Ovary (tissue), 7 donors: ENCODE measurements at regions not wholly inside any gene's neighbourhood (a gene's known extent, or its start where the extent isn't known, plus 50 kb on each side); places are given as distances from the start of the nearest gene placed in this dataset.

Experiments
- DNase-seq, 5 donors: peaks; one replicate each; pipeline ENCODE4 v3.0.0-alpha.2; 2019 to 2020
- H3K27ac ChIP-seq, 2 donors: fragments of 200-600 bp; one replicate each; pipeline versions ENCODE4 v1.5.1 to v1.8.0; 2019 to 2022
- H3K27me3 ChIP-seq: fragments of 200-600 bp; one replicate; pipeline ENCODE4 v1.8.0; 2022
- H3K36me3 ChIP-seq: fragments of 200-600 bp; sonication (generic); one replicate; pipeline ENCODE4 v1.5.1; 2019
- H3K4me1 ChIP-seq: one replicate; pipeline ENCODE4 v1.8.1; 2013; ENCODE audit warnings: mild to moderate bottlenecking, moderate library complexity; ENCODE audit not compliant: insufficient read depth
- H3K4me3 ChIP-seq: fragments of 200-600 bp; sonication (generic); one replicate; pipeline ENCODE4 v1.5.1; 2017
- H3K9me3 ChIP-seq, 2 donors: fragments of 200-600 bp in 1 of 2; sonication (generic) in 1 of 2; one replicate each; pipeline versions ENCODE4 v1.5.1 to v1.8.1; 2013 to 2019; ENCODE audit warnings: mild to moderate bottlenecking in 1 of 2, moderate library complexity in 1 of 2
- EP300 ChIP-seq: sonication (generic); formaldehyde crosslinking; IDR thresholded peaks from one replicate; pipeline ENCODE4 v1.6.1; 2017; ENCODE audit warnings: antibody characterized with exemption
- POLR2A ChIP-seq: fragments of 450-650 bp; IDR thresholded peaks from one replicate; pipeline ENCODE4 v1.6.1; 2017; ENCODE audit warnings: antibody characterized with exemption, mild to moderate bottlenecking, moderate library complexity
- WGBS, 3 donors: extraction: QIAGEN DNeasy Blood & Tissue Kit in 1 of 3; methylation state at CpG; one replicate each; pipeline versions ENCODE4 v1.1.5 to v1.1.7; 2013 to 2017; 5-methylcytosine and 5-hydroxymethylcytosine counted together
- intact Hi-C, 4 donors: fragments of 100-400 bp; cut with DNase I; formaldehyde crosslinking; loops; one replicate each; pipeline versions ENCODE4 v1.11.0 to v1.15.1; 2022 to 2023
- TF ChIP-seq, protein P1 (sequence below), 3 donors: fragments of 450-650 bp in 2 of 3; fragments of 200-600 bp in 1 of 3; IDR thresholded peaks; one replicate each; pipeline versions ENCODE4 v1.5.1 to v1.8.0; 2016 to 2022; ENCODE audit warnings: antibody characterized with exemption in 3 of 3, mild to moderate bottlenecking in 1 of 3
- donor health status: DM: no; HTN: no; CAD: no; lungs with moderate emphysema.
- donor health status: DM: no; HTN: no; CAD: no.
- donor health status: Bipolar disorder and iron deficiency.
- donor health status: DM: no; HTN: no; CAD: no.
- donor health status: DM: yes; HTN: yes; CAD: no.

DNA sequence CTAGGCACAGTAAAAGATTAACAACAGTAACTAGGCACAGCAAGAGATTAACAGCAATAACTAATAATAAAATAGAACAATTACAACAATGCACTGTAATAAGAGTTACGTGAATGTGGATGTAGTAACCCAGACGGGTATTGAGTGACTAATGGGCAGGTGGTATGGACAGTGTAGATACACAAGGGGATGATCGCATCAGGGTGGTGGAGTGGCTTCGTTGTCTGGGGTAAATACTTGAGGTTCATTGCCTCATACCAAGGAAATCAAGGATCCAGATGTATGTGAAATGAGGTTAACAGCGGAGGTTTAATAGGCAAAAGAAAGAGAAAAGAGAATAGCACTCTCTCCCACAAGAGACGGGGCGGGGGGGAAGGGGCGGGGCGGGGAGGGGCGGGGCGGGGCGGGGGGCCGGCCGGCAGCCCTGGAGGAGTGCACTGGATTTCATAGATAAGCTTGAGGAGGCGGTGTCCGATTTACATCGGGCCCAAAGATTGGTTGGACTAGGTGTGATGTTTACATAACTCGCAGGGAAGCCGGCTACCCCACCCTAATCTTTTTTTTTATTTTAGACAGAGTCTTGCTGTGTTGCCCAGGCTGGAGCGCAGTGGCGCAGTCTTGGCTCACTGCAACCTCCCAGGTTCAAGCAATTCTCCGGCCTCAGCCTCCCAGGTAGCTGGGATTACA, 106.3 kb downstream of the KCTD15 start:
- intact Hi-C loops: no loop called here
- Histone ChIP-seq H3K4me1 (peaks cover 1% of the 10 kb centered on the region), H3K4me3 (no peak overlapping the region), H3K27me3 (no peaks in the 10 kb centered on the region), H3K9me3 (no peaks in the 10 kb centered on the region), H3K27ac (no peak overlapping the region), H3K36me3 (no peaks in the 10 kb centered on the region)
- 77 to 81% (median 80%) methylated on average over 22 of the region's 22 CpGs for WGBS, 3 donors
- no peak for TF ChIP-seq POLR2A
- no peak for TF ChIP-seq EP300
- TF ChIP-seq, protein P1, sequence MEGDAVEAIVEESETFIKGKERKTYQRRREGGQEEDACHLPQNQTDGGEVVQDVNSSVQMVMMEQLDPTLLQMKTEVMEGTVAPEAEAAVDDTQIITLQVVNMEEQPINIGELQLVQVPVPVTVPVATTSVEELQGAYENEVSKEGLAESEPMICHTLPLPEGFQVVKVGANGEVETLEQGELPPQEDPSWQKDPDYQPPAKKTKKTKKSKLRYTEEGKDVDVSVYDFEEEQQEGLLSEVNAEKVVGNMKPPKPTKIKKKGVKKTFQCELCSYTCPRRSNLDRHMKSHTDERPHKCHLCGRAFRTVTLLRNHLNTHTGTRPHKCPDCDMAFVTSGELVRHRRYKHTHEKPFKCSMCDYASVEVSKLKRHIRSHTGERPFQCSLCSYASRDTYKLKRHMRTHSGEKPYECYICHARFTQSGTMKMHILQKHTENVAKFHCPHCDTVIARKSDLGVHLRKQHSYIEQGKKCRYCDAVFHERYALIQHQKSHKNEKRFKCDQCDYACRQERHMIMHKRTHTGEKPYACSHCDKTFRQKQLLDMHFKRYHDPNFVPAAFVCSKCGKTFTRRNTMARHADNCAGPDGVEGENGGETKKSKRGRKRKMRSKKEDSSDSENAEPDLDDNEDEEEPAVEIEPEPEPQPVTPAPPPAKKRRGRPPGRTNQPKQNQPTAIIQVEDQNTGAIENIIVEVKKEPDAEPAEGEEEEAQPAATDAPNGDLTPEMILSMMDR (IDR thresholded peaks at IDR 0.05): no peak
- no peak for DNase-seq

GRCh38 chr19:33903489-33903850, 106.8 kb downstream of the KCTD15 start:
- peaks cover 1% of the 10 kb centered on the region for H3K4me1 ChIP-seq
- no peak for DNase-seq
- TF ChIP-seq POLR2A (no peak), EP300 (no peak)
- TF ChIP-seq, protein P1 (IDR thresholded peaks at IDR 0.05): no peak
- H3K36me3 ChIP-seq: no peaks in the 10 kb centered on the region
- intact Hi-C loops: no loop called here
- 88 to 92% (median 90%) methylated on average over 8 to 9 of the region's 9 CpGs for WGBS, 3 donors
- no peak overlapping the region for H3K27ac ChIP-seq
- no peak overlapping the region for H3K4me3 ChIP-seq
- no peaks in the 10 kb centered on the region for H3K27me3 ChIP-seq
- H3K9me3 ChIP-seq: no peaks in the 10 kb centered on the region

GRCh38 chr19:33904681-33905080, 108.0 kb downstream of the KCTD15 start:
- H3K27ac ChIP-seq: no peak overlapping the region
- peaks cover 1% of the 10 kb centered on the region for H3K4me1 ChIP-seq
- no peaks in the 10 kb centered on the region for H3K36me3 ChIP-seq
- peak; percentile 20 to 56 (median 27) for DNase-seq
- no peaks in the 10 kb centered on the region for H3K9me3 ChIP-seq
- no peaks in the 10 kb centered on the region for H3K27me3 ChIP-seq
- TF ChIP-seq EP300 (no peak), POLR2A (no peak)
- TF ChIP-seq, protein P1 (IDR thresholded peaks at IDR 0.05): no peak
- 40 to 67% (median 52%) methylated on average over 7 of the region's 7 CpGs for WGBS, 3 donors
- intact Hi-C loops: no loop called here
- no peak overlapping the region for H3K4me3 ChIP-seq

DNA sequence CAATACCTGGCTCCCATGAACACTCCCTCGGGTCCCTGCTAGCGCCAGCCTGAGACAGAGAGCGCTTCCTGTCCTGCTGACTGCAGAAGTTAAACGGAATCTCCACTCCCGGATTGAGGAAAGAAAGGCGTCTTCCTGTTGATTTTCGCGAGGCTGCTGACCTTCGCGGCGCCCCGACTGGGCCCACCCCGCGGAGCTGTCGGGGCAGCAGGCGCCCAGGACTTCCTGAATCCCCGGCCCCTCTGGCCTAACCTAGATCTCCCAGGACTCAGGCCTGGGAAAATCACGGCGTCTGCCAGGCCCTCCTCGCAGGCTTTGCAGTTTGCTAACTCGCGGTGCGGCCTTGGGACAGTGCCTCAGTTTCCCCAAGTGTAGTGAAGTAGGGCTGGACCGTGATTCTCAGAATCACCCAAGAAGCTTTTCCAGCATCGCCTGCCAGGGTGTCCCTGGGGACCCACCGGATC, 108.8 kb downstream of the KCTD15 start:
- no peaks in the 10 kb centered on the region for H3K36me3 ChIP-seq
- H3K4me1 ChIP-seq: peaks cover 1% of the 10 kb centered on the region
- peak overlapping the region in 1 of 2 donors; percentile 44 for H3K27ac ChIP-seq
- WGBS, 3 donors: 1 to 4% (median 3%) methylated on average over 24 to 26 of the region's 26 CpGs
- intact Hi-C loops: no loop called here
- H3K4me3 ChIP-seq: peak overlapping the region; percentile 40
- TF ChIP-seq, protein P1 (IDR thresholded peaks at IDR 0.05): no peak
- TF ChIP-seq EP300 (no peak), POLR2A (no peak)
- peak in 1 of 5 donors; percentile 60 for DNase-seq
- H3K27me3 ChIP-seq: no peaks in the 10 kb centered on the region
- H3K9me3 ChIP-seq: no peaks in the 10 kb centered on the region
